GM04503 (cell line): ENCODE measurements at regions not wholly inside any gene's neighbourhood (a gene's known extent, or its start where the extent isn't known, plus 50 kb on each side); places are given as distances from the start of the nearest gene placed in this dataset.

Experiments used
- DNase-seq: peaks from one replicate; pipeline ENCODE4 v3.0.0-alpha.2; 2012; ENCODE audit warnings: low read depth

- no peak for DNase-seq
Measured at GRCh38 chr11:70824605-70825245, 426.4 kb downstream of the CTTN start.

- no peak for DNase-seq
Measured at GRCh38 chr11:70825893-70826540, 426.4 kb downstream of the SHANK2 start.

GRCh38 chr11:70826541-70827335 lies 425.6 kb downstream of the SHANK2 start:
- DNase-seq, result no peak

- no peak for DNase-seq
Measured at GRCh38 chr11:70828593-70829082, 423.7 kb downstream of the SHANK2 start.

- DNase-seq, result no peak
Measured at GRCh38 chr11:70829134-70829885, 423.1 kb downstream of the SHANK2 start.

- DNase-seq, result no peak
Measured at GRCh38 chr11:70829886-70830272, 422.5 kb downstream of the SHANK2 start.

GRCh38 chr11:70833011-70833410 lies 419.4 kb downstream of the SHANK2 start:
- no peak for DNase-seq

GRCh38 chr11:70833554-70833953 lies 418.8 kb downstream of the SHANK2 start:
- no peak for DNase-seq

- DNase-seq, result no peak
Measured at GRCh38 chr11:70834277-70834940, 418.0 kb downstream of the SHANK2 start.

- no peak for DNase-seq
Measured at GRCh38 chr11:70834984-70835560, 417.3 kb downstream of the SHANK2 start.

GRCh38 chr11:70836071-70836470 lies 416.3 kb downstream of the SHANK2 start:
- DNase-seq, result no peak

GRCh38 chr11:70838198-70838597 lies 414.2 kb downstream of the SHANK2 start:
- no peak for DNase-seq

GRCh38 chr11:70839851-70840250 lies 412.5 kb downstream of the SHANK2 start:
- DNase-seq, result no peak

- DNase-seq, result no peak
Measured at GRCh38 chr11:70841264-70841663, 411.1 kb downstream of the SHANK2 start.

GRCh38 chr11:70842256-70842655 lies 410.1 kb downstream of the SHANK2 start:
- no peak for DNase-seq

GRCh38 chr11:70842701-70843100 lies 409.7 kb downstream of the SHANK2 start:
- no peak for DNase-seq

- DNase-seq, result no peak
Measured at GRCh38 chr11:70843906-70844305, 408.5 kb downstream of the SHANK2 start.

GRCh38 chr11:70844387-70844786 lies 408.0 kb downstream of the SHANK2 start:
- DNase-seq, result no peak

GRCh38 chr11:70845591-70846041 lies 406.8 kb downstream of the SHANK2 start:
- DNase-seq, result no peak

GRCh38 chr11:70846781-70847655 lies 405.4 kb downstream of the SHANK2 start:
- no peak for DNase-seq
